T-helper 22 cell (primary cell): ENCODE measurements at regions not wholly inside any gene's neighbourhood (a gene's known extent, or its start where the extent isn't known, plus 50 kb on each side); places are given as distances from the start of the nearest gene placed in this dataset.

Experiments
- DNase-seq: peaks from one replicate; pipeline ENCODE4 v3.0.0-alpha.2; 2020; ENCODE audit warnings: low read depth

GRCh38 chr17:83144421-83145357 is 65.3 kb downstream of the METRNL start:
- no peak for DNase-seq

- DNase-seq: no peak
Observed at GRCh38 chr17:83145358-83145738, 65.9 kb downstream of the METRNL start.

- DNase-seq: no peak
Observed at GRCh38 chr17:83145831-83146230, 66.4 kb downstream of the METRNL start.

- no peak for DNase-seq
Observed at GRCh38 chr17:83146347-83146746, 66.9 kb downstream of the METRNL start.

- DNase-seq: no peak
Observed at GRCh38 chr17:83147280-83147679, 67.9 kb downstream of the METRNL start.

GRCh38 chr17:83148317-83149028 is 69.1 kb downstream of the METRNL start:
- no peak for DNase-seq

- DNase-seq: no peak
Observed at GRCh38 chr17:83149029-83149725, 69.8 kb downstream of the METRNL start.

- DNase-seq: no peak
Observed at GRCh38 chr17:83149761-83150251, 70.4 kb downstream of the METRNL start.

- DNase-seq: no peak
Observed at GRCh38 chr17:83150369-83151055, 71.1 kb downstream of the METRNL start.

GRCh38 chr17:83151056-83151441 is 71.6 kb downstream of the METRNL start:
- no peak for DNase-seq

- DNase-seq: no peak
Observed at GRCh38 chr17:83151442-83152226, 72.2 kb downstream of the METRNL start.

GRCh38 chr17:83152227-83152744 is 72.9 kb downstream of the METRNL start:
- DNase-seq: no peak

GRCh38 chr17:83152745-83153611 is 73.6 kb downstream of the METRNL start:
- no peak for DNase-seq

GRCh38 chr17:83153681-83154310 is 74.4 kb downstream of the METRNL start:
- DNase-seq: no peak

- no peak for DNase-seq
Observed at GRCh38 chr17:83154311-83155127, 75.1 kb downstream of the METRNL start.

- no peak for DNase-seq
Observed at GRCh38 chr17:83155128-83156121, 76.0 kb downstream of the METRNL start.

- DNase-seq: no peak
Observed at GRCh38 chr17:83156408-83156807, 77.0 kb downstream of the METRNL start.
